HepG2 (cell line): ENCODE measurements at regions not wholly inside any gene's neighbourhood (a gene's known extent, or its start where the extent isn't known, plus 50 kb on each side); places are given as distances from the start of the nearest gene placed in this dataset.

Source experiments
- GLI4 ChIP-seq: sonication (generic); formaldehyde crosslinking; IDR thresholded peaks from 2 replicates; pipeline ENCODE4 v1.5.1; 2020; ENCODE audit warnings: missing genetic modification reagents, mild to moderate bottlenecking, moderate library complexity, borderline replicate concordance
- PHF5A ChIP-seq: IDR thresholded peaks from one replicate; pipeline ENCODE4 v1.6.1; 2018; ENCODE audit warnings: low read depth, missing genetic modification reagents; ENCODE audit not compliant: unreplicated experiment
- ZNF468 ChIP-seq: sonication (generic); formaldehyde crosslinking; IDR thresholded peaks from 2 replicates; pipeline ENCODE4 v1.8.0; 2022; ENCODE audit warnings: mild to moderate bottlenecking, moderate library complexity, missing genetic modification reagents
- ZNF569 ChIP-seq: sonication (generic); formaldehyde crosslinking; IDR thresholded peaks from 2 replicates; pipeline ENCODE4 v1.5.0; 2020; ENCODE audit warnings: mild to moderate bottlenecking, missing genetic modification reagents, moderate library complexity, borderline replicate concordance
- ZNF704 ChIP-seq: sonication (generic); formaldehyde crosslinking; IDR thresholded peaks from 2 replicates; pipeline ENCODE4 v1.8.1; 2023; ENCODE audit warnings: mild to moderate bottlenecking, inconsistent platforms, moderate library complexity, missing genetic modification reagents, borderline replicate concordance
- ZNF883 ChIP-seq: sonication (generic); formaldehyde crosslinking; IDR thresholded peaks from 2 replicates; pipeline ENCODE4 v1.5.1; 2020; ENCODE audit warnings: mild to moderate bottlenecking, missing genetic modification reagents; ENCODE audit errors: not compliant biosample characterization
- TF ChIP-seq, protein P1 (sequence below), 2 experiments: fragments of 450-650 bp in 1 of 2; sonication (generic) in 1 of 2; formaldehyde crosslinking in 1 of 2; IDR thresholded peaks; 2 replicates each; pipeline versions ENCODE4 v1.6.1 to v1.8.0; 2016 to 2022; ENCODE audit warnings: antibody characterized with exemption in 1 of 2, mild to moderate bottlenecking in 1 of 2, missing genetic modification reagents in 1 of 2

- TF ChIP-seq, protein P1, sequence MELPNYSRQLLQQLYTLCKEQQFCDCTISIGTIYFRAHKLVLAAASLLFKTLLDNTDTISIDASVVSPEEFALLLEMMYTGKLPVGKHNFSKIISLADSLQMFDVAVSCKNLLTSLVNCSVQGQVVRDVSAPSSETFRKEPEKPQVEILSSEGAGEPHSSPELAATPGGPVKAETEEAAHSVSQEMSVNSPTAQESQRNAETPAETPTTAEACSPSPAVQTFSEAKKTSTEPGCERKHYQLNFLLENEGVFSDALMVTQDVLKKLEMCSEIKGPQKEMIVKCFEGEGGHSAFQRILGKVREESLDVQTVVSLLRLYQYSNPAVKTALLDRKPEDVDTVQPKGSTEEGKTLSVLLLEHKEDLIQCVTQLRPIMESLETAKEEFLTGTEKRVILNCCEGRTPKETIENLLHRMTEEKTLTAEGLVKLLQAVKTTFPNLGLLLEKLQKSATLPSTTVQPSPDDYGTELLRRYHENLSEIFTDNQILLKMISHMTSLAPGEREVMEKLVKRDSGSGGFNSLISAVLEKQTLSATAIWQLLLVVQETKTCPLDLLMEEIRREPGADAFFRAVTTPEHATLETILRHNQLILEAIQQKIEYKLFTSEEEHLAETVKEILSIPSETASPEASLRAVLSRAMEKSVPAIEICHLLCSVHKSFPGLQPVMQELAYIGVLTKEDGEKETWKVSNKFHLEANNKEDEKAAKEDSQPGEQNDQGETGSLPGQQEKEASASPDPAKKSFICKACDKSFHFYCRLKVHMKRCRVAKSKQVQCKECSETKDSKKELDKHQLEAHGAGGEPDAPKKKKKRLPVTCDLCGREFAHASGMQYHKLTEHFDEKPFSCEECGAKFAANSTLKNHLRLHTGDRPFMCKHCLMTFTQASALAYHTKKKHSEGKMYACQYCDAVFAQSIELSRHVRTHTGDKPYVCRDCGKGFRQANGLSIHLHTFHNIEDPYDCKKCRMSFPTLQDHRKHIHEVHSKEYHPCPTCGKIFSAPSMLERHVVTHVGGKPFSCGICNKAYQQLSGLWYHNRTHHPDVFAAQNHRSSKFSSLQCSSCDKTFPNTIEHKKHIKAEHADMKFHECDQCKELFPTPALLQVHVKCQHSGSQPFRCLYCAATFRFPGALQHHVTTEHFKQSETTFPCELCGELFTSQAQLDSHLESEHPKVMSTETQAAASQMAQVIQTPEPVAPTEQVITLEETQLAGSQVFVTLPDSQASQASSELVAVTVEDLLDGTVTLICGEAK (IDR thresholded peaks at IDR 0.05) = no peak
- TF ChIP-seq, protein P1 (CRISPR knock-in tag; IDR thresholded peaks at IDR 0.05) = no peak
- TF ChIP-seq ZNF704 (CRISPR knock-in tag) = no peak
- TF ChIP-seq ZNF569 (CRISPR knock-in tag) = no peak
- no peak for TF ChIP-seq ZNF883 (CRISPR knock-in tag)
- no peak for TF ChIP-seq PHF5A
- no peak for TF ChIP-seq GLI4
- TF ChIP-seq ZNF468 (CRISPR knock-in tag) = no peak
Observed at GRCh38 chr10:35924759-35925158, 282.7 kb upstream of the FZD8 start (continued).
